Vagina (tissue), 2 donors: ENCODE measurements at regions not wholly inside any gene's neighbourhood (a gene's known extent, or its start where the extent isn't known, plus 50 kb on each side); places are given as distances from the start of the nearest gene placed in this dataset.

Experiments
- DNase-seq, 2 donors: peaks; one replicate each; pipeline ENCODE4 v3.0.0-alpha.2; 2017; ENCODE audit errors: extremely low spot score in 2 of 2
- H3K27ac ChIP-seq: fragments of 200-600 bp; sonication (generic); one replicate; pipeline ENCODE4 v1.5.1; 2019
- H3K27me3 ChIP-seq: fragments of 200-600 bp; sonication (generic); one replicate; pipeline ENCODE4 v1.5.1; 2019
- H3K36me3 ChIP-seq, 2 donors: fragments of 200-600 bp; sonication (generic); one replicate each; pipeline ENCODE4 v1.5.1; 2017 to 2019
- H3K4me1 ChIP-seq: fragments of 200-600 bp; sonication (generic); one replicate; pipeline ENCODE4 v1.5.1; 2019
- H3K4me3 ChIP-seq, 2 donors: fragments of 200-600 bp; sonication (generic); 1 replicate in 1 of 2; 2 replicates in 1 of 2; pipeline ENCODE4 v1.5.1; 2016 to 2019
- H3K9me3 ChIP-seq: fragments of 200-600 bp; sonication (generic); one replicate; pipeline ENCODE4 v1.5.1; 2019
- POLR2A ChIP-seq, 2 donors: fragments of 450-650 bp; IDR thresholded peaks; one replicate each; pipeline ENCODE4 v1.6.1; 2017; ENCODE audit warnings: antibody characterized with exemption in 2 of 2, mild to moderate bottlenecking in 2 of 2, moderate library complexity in 2 of 2
- POLR2AphosphoS5 ChIP-seq, 2 donors: sonication (generic); formaldehyde crosslinking; IDR thresholded peaks; one replicate each; pipeline ENCODE4 v1.9.0; 2017; ENCODE audit warnings: antibody characterized with exemption in 2 of 2, mild to moderate bottlenecking in 2 of 2, low read depth in 1 of 2; ENCODE audit not compliant: insufficient read depth in 1 of 2
- intact Hi-C: fragments of 100-400 bp; cut with DNase I; formaldehyde crosslinking; loops from one replicate; pipeline ENCODE4 v1.15.1; 2023
- TF ChIP-seq, protein P1 (sequence below), 3 experiments: fragments of 450-650 bp in 2 of 3; fragments of 200-600 bp in 1 of 3; sonication (generic) in 1 of 3; IDR thresholded peaks; one replicate each; pipeline ENCODE4 v1.5.1; 2017 to 2019; ENCODE audit warnings: antibody characterized with exemption in 3 of 3, mild to moderate bottlenecking in 2 of 3, moderate library complexity in 2 of 3

DNA sequence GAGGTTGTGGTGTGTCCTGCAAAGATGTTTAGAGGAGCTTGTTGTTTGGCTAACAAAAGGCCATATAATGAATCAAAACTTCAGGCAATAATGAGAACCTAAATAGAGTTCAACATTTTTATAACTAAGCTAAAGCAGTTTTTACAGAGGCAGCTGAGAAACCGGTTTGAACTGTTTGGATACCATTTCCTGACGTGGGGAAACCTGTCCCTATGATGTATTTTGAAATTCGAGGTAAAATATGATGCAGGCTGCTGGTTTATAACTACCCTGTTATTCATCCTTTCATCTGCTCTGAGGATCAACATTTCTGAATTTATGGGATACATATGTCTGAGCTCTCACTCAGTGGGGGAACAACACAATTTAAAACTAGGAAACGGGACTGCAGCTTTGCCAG, 289.5 kb upstream of the IRX2 start:
- Histone ChIP-seq H3K27me3 (no peaks in the 10 kb centered on the region), H3K4me1 (no peaks in the 10 kb centered on the region), H3K9me3 (no peaks in the 10 kb centered on the region), H3K36me3 (no peaks in the 10 kb centered on the region), H3K4me3 (no peak overlapping the region), H3K27ac (no peak overlapping the region)
- intact Hi-C loops = no loop called here
- no peak for TF ChIP-seq POLR2A (IDR thresholded peaks at IDR 0.05)
- TF ChIP-seq, protein P1, sequence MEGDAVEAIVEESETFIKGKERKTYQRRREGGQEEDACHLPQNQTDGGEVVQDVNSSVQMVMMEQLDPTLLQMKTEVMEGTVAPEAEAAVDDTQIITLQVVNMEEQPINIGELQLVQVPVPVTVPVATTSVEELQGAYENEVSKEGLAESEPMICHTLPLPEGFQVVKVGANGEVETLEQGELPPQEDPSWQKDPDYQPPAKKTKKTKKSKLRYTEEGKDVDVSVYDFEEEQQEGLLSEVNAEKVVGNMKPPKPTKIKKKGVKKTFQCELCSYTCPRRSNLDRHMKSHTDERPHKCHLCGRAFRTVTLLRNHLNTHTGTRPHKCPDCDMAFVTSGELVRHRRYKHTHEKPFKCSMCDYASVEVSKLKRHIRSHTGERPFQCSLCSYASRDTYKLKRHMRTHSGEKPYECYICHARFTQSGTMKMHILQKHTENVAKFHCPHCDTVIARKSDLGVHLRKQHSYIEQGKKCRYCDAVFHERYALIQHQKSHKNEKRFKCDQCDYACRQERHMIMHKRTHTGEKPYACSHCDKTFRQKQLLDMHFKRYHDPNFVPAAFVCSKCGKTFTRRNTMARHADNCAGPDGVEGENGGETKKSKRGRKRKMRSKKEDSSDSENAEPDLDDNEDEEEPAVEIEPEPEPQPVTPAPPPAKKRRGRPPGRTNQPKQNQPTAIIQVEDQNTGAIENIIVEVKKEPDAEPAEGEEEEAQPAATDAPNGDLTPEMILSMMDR (IDR thresholded peaks at IDR 0.05) = no peak
- TF ChIP-seq POLR2AphosphoS5 (IDR thresholded peaks at IDR 0.05; ENCODE audit: insufficient read depth in 1 of 2, low read depth in 1 of 2) = no peak
- DNase-seq = no peak

DNA sequence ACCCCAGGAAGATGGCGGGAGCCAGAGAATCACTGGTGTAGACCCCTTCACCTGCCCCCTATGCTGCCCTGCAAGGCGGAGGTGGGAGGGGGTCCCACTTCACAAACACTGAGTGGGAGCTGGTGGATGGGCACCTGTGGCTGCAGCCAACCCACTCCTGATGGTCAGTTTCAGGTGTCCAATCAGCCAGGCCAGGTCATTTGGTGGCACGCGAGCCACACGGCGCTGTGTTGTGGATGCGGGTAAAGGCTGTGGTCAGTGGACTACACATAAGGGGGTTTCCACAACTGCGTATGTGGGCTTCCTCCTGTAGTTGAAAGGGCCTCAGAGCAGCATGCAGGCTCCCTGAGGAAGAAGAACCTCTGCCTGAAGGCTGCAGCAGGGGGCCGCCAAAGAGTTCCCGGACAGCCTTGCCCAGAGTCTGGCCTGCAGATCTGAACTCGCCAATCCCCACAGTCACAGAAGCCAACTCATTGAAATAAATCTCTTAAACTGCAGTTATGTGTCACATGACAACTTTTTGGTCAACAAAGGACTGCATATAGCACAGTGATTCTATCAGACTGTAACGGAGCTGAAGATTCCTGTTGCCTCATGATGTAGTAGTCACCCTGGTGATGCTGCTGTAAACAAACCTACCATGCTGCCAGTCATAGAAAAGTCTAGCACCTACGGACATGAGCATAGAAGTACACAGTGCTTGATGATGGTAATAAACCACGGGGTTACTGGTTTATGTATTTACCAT, 284.7 kb upstream of the IRX2 start:
- Histone ChIP-seq H3K27me3 (no peaks in the 10 kb centered on the region), H3K4me1 (no peaks in the 10 kb centered on the region), H3K4me3 (no peak overlapping the region), H3K36me3 (no peaks in the 10 kb centered on the region), H3K9me3 (no peaks in the 10 kb centered on the region), H3K27ac (no peak overlapping the region)
- intact Hi-C loops = no loop called here
- DNase-seq = peak; percentile 74 to 75
- TF ChIP-seq, protein P1 (IDR thresholded peaks at IDR 0.05) = no peak
- TF ChIP-seq POLR2A (IDR thresholded peaks at IDR 0.05) (no peak), POLR2AphosphoS5 (IDR thresholded peaks at IDR 0.05; ENCODE audit: insufficient read depth in 1 of 2, low read depth in 1 of 2) (no peak)

DNA sequence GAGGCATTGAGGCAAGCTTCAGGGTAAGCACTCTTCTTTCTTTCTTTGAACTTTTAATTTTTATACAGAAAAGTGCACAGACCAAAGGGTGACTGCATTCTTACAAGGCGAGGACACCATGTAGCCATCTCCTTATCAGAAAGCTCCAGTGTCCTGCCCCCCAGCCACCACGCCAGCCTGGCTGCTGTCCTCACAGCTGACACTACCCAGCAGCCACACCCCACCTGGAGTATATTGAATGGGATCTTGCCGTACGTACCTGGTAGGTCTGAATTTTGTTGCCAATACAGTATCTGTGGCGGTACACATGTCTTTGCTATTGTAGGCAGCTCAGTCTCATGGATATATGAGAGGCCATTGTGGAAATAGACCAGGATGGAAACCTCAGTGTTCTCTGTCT, 284.0 kb upstream of the IRX2 start:
- no peaks in the 10 kb centered on the region for H3K27me3 ChIP-seq
- no peaks in the 10 kb centered on the region for H3K36me3 ChIP-seq
- H3K9me3 ChIP-seq = no peaks in the 10 kb centered on the region
- TF ChIP-seq, protein P1 (IDR thresholded peaks at IDR 0.05) = no peak
- TF ChIP-seq POLR2AphosphoS5 (IDR thresholded peaks at IDR 0.05; ENCODE audit: insufficient read depth in 1 of 2, low read depth in 1 of 2) (no peak), POLR2A (IDR thresholded peaks at IDR 0.05) (no peak)
- no peaks in the 10 kb centered on the region for H3K4me1 ChIP-seq
- intact Hi-C loops = no loop called here
- no peak overlapping the region for H3K27ac ChIP-seq
- no peak overlapping the region for H3K4me3 ChIP-seq
- peak in 1 of 2 donors; percentile 37 for DNase-seq

DNA sequence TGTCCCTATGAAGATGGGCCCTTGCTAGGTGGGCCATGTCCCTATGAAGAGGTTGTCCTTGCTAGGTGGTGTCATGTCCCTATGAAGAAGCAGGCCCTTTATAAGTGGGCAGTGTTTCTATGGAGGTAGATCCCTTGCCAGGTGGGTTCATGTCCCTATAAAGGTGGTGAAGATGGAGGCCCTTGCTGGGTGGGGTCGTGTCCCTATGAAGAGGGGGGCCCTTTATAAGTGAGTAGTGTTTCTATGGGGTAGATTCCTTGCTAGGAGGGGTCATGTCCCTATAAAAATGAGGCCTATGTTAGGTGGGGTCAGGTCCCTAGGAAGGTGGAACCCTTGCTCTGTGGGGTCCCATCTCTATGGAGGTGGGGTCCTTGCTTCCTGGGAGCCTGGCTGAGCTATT, 283.4 kb upstream of the IRX2 start:
- DNase-seq = peak; percentile 54 to 55
- TF ChIP-seq POLR2AphosphoS5 (IDR thresholded peaks at IDR 0.05; ENCODE audit: insufficient read depth in 1 of 2, low read depth in 1 of 2) = no peak
- no peak for TF ChIP-seq POLR2A (IDR thresholded peaks at IDR 0.05)
- TF ChIP-seq, protein P1 (IDR thresholded peaks at IDR 0.05) = no peak
- Histone ChIP-seq H3K4me3 (no peak overlapping the region), H3K36me3 (no peaks in the 10 kb centered on the region), H3K27ac (no peak overlapping the region), H3K9me3 (no peaks in the 10 kb centered on the region), H3K4me1 (no peaks in the 10 kb centered on the region), H3K27me3 (no peaks in the 10 kb centered on the region)
- intact Hi-C loops = no loop called here

DNA sequence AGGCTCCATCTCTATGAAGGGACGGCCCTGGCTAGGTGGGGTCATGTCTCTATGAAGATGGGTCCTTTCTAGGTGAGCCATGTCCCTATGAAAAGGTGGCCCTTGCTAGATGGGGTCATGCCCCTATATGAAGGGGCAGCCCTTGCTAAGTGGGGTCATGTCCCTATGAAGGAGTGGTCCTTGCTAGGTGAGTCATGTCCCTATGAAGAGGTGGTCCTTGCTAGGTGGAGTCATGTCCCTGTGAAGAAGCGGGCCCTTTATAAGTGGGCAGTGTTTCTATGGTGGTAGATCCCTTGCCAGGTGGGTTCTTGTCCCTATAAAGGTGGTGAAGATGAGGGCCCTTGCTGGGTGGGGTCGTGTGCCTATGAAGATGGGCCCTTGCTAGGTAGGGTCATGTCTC, 283.0 kb upstream of the IRX2 start:
- H3K27me3 ChIP-seq = no peaks in the 10 kb centered on the region
- H3K27ac ChIP-seq = no peak overlapping the region
- intact Hi-C loops = no loop called here
- H3K4me1 ChIP-seq = no peaks in the 10 kb centered on the region
- DNase-seq = peak; percentile 54 to 74
- TF ChIP-seq POLR2A (IDR thresholded peaks at IDR 0.05) = no peak
- TF ChIP-seq, protein P1 (IDR thresholded peaks at IDR 0.05) = no peak
- no peak for TF ChIP-seq POLR2AphosphoS5 (IDR thresholded peaks at IDR 0.05; ENCODE audit: insufficient read depth in 1 of 2, low read depth in 1 of 2)
- no peaks in the 10 kb centered on the region for H3K36me3 ChIP-seq
- H3K4me3 ChIP-seq = no peak overlapping the region
- H3K9me3 ChIP-seq = no peaks in the 10 kb centered on the region
